CD14-positive monocyte (primary cell): ENCODE measurements at regions not wholly inside any gene's neighbourhood (a gene's known extent, or its start where the extent isn't known, plus 50 kb on each side); places are given as distances from the start of the nearest gene placed in this dataset.

Experiments used
- DNase-seq, 3 donors: peaks; one replicate each; pipeline ENCODE4 v3.0.0-alpha.2; 2011 to 2022
- H2AFZ ChIP-seq: 2 replicates; pipeline ENCODE4 v1.6.0; 2012; ENCODE audit warnings: mild to moderate bottlenecking, low read depth, low read length, inconsistent platforms; ENCODE audit not compliant: insufficient read depth, poor library complexity, severe bottlenecking
- H3K27ac ChIP-seq, 2 donors: 1 replicate in 1 of 2; 2 replicates in 1 of 2; pipeline ENCODE4 v1.5.1; 2012 to 2013; ENCODE audit warnings: low read length in 2 of 2, control low read depth in 1 of 2, inconsistent platforms in 1 of 2, low read depth in 1 of 2, mild to moderate bottlenecking in 1 of 2
- H3K27me3 ChIP-seq, 2 donors: one replicate each; pipeline versions ENCODE4 v1.6.0 to v1.6.1; 2011 to 2013; ENCODE audit warnings: low read length in 2 of 2; ENCODE audit not compliant: control insufficient read depth in 2 of 2, insufficient read depth in 2 of 2
- H3K36me3 ChIP-seq, 2 donors: replicated peaks in 1 of 2; 1 replicate in 1 of 2; 2 replicates in 1 of 2; pipeline versions ENCODE4 v1.5.1 to v1.6.1; 2012 to 2013; ENCODE audit warnings: low read length in 2 of 2, control low read depth in 1 of 2, inconsistent platforms in 1 of 2, mild to moderate bottlenecking in 1 of 2; ENCODE audit not compliant: insufficient read depth in 2 of 2, control insufficient read depth in 1 of 2
- H3K4me1 ChIP-seq, 2 donors: 1 replicate in 1 of 2; 2 replicates in 1 of 2; pipeline versions ENCODE4 v1.5.1 to v1.6.1; 2012 to 2013; ENCODE audit warnings: low read length in 2 of 2, control low read depth in 1 of 2, inconsistent platforms in 1 of 2, mild to moderate bottlenecking in 1 of 2, moderate library complexity in 1 of 2; ENCODE audit not compliant: insufficient read depth in 2 of 2, control insufficient read depth in 1 of 2
- H3K4me2 ChIP-seq: replicated peaks from 2 replicates; pipeline ENCODE3; 2012; ENCODE audit warnings: low read length, moderate library complexity, mild to moderate bottlenecking; ENCODE audit not compliant: poor library complexity, severe bottlenecking; ENCODE audit errors: extremely low read depth
- H3K4me3 ChIP-seq, 3 experiments: fragments of 200-600 bp in 1 of 3; sonication (generic) in 1 of 3; replicated peaks in 1 of 3; 1 replicate in 2 of 3; 2 replicates in 1 of 3; pipeline ENCODE4 v1.5.1; 2011 to 2013; ENCODE audit warnings: low read length in 3 of 3, mild to moderate bottlenecking in 3 of 3, control low read depth in 2 of 3, low read depth in 2 of 3, inconsistent platforms in 1 of 3, moderate library complexity in 1 of 3
- H3K79me2 ChIP-seq: 2 replicates; pipeline ENCODE4 v1.6.0; 2012; ENCODE audit warnings: mild to moderate bottlenecking, control low read depth, inconsistent platforms, low read length, moderate library complexity; ENCODE audit not compliant: insufficient read depth
- H3K9ac ChIP-seq: 2 replicates; pipeline ENCODE4 v1.6.0; 2017; ENCODE audit warnings: low read length, mild to moderate bottlenecking; ENCODE audit not compliant: insufficient read depth, poor library complexity, severe bottlenecking
- H3K9me3 ChIP-seq, 2 donors: replicated peaks in 1 of 2; 1 replicate in 1 of 2; 2 replicates in 1 of 2; pipeline versions ENCODE4 v1.5.1 to v1.6.1; 2012 to 2013; ENCODE audit warnings: low read length in 2 of 2, control low read depth in 1 of 2; ENCODE audit not compliant: control insufficient read depth in 1 of 2, insufficient read depth in 1 of 2
- H4K20me1 ChIP-seq: 2 replicates; pipeline ENCODE4 v1.6.0; 2012; ENCODE audit warnings: mild to moderate bottlenecking, low read length, control low read depth, moderate library complexity; ENCODE audit not compliant: insufficient read depth
- H3K27ac Mint-ChIP-seq, 7 donors: one replicate each; pipeline ENCODE4 v1.8.0; 2020; ENCODE audit warnings: mild to moderate bottlenecking in 7 of 7, mixed read lengths in 7 of 7, moderate library complexity in 6 of 7, inconsistent platforms in 2 of 7
- H3K27me3 Mint-ChIP-seq, 3 donors: one replicate each; pipeline ENCODE4 v1.8.0; 2021 to 2022; ENCODE audit warnings: low read depth in 3 of 3, mild to moderate bottlenecking in 3 of 3, mixed read lengths in 3 of 3, moderate library complexity in 3 of 3, inconsistent platforms in 1 of 3
- H3K36me3 Mint-ChIP-seq, 2 donors: one replicate each; pipeline ENCODE4 v1.8.0; 2020; ENCODE audit warnings: mixed read lengths in 2 of 2, inconsistent platforms in 1 of 2, mild to moderate bottlenecking in 1 of 2
- H3K4me1 Mint-ChIP-seq: one replicate; pipeline ENCODE4 v1.8.0; 2020; ENCODE audit warnings: mild to moderate bottlenecking, mixed read lengths
- H3K4me3 Mint-ChIP-seq, 2 donors: one replicate each; pipeline ENCODE4 v1.8.0; 2020; ENCODE audit warnings: mild to moderate bottlenecking in 2 of 2, mixed read lengths in 2 of 2, moderate library complexity in 1 of 2
- H3K9me3 Mint-ChIP-seq, 7 donors: one replicate each; pipeline ENCODE4 v1.8.0; 2020 to 2022; ENCODE audit warnings: mixed read lengths in 7 of 7, mild to moderate bottlenecking in 6 of 7, moderate library complexity in 6 of 7, inconsistent platforms in 2 of 7
- CTCF ChIP-seq: fragments of 200-600 bp; IDR thresholded peaks from one replicate; pipeline ENCODE4 v1.8.0; 2022; ENCODE audit warnings: antibody characterized with exemption, mild to moderate bottlenecking
- WGBS: methylation state at CpG from one replicate; pipeline ENCODE4 v1.1.5; 2013; ENCODE audit warnings: missing lambda C conversion rate; ENCODE audit not compliant: insufficient coverage; 5-methylcytosine and 5-hydroxymethylcytosine counted together
- intact Hi-C, 2 donors: fragments of 100-400 bp; cut with micrococcal nuclease; formaldehyde crosslinking; loops; one replicate each; pipeline versions ENCODE4 v1.15.0 to v1.15.1; 2023

GRCh38 chr12:130068741-130069140, 93.5 kb upstream of the FZD10 start:
- no peaks in the 10 kb centered on the region for H3K4me1 Mint-ChIP-seq
- H3K27ac Mint-ChIP-seq = no peak overlapping the region
- H3K9ac ChIP-seq = no peak overlapping the region
- intact Hi-C loops = no loop called here
- H3K36me3 Mint-ChIP-seq = no peaks in the 10 kb centered on the region
- peaks cover 2 to 22% (median 6%) of the 10 kb centered on the region in 7 donors for H3K9me3 Mint-ChIP-seq
- H3K36me3 ChIP-seq = no peaks in the 10 kb centered on the region
- no peak overlapping the region for H3K4me3 Mint-ChIP-seq
- H3K27me3 ChIP-seq = no peaks in the 10 kb centered on the region
- no peak overlapping the region for H3K4me3 ChIP-seq
- no peak for TF ChIP-seq CTCF
- H2AFZ ChIP-seq = no peak overlapping the region
- DNase-seq = no peak
- H3K27ac ChIP-seq = no peak overlapping the region
- no peaks in the 10 kb centered on the region for H3K4me1 ChIP-seq
- WGBS = 96% methylated on average over 8 of the region's 11 CpGs
- no peaks in the 10 kb centered on the region for H4K20me1 ChIP-seq
- no peaks in the 10 kb centered on the region for H3K79me2 ChIP-seq
- no peaks in the 10 kb centered on the region for H3K27me3 Mint-ChIP-seq
- no peak overlapping the region for H3K4me2 ChIP-seq
- H3K9me3 ChIP-seq = peaks cover 0 to 18% of the 10 kb centered on the region in 2 donors

GRCh38 chr12:130070126-130070611, 92.1 kb upstream of the FZD10 start:
- no peak overlapping the region for H2AFZ ChIP-seq
- H3K9ac ChIP-seq = no peak overlapping the region
- no peak overlapping the region for H3K4me3 ChIP-seq
- no peak overlapping the region for H3K27ac ChIP-seq
- 69% methylated on average over 21 of the region's 21 CpGs for WGBS
- H3K36me3 ChIP-seq = no peaks in the 10 kb centered on the region
- intact Hi-C loops = no loop called here
- H4K20me1 ChIP-seq = no peaks in the 10 kb centered on the region
- Mint-ChIP-seq H3K9me3 (peaks cover 0 to 20% (median 5%) of the 10 kb centered on the region in 7 donors), H3K4me3 (no peak overlapping the region), H3K4me1 (no peaks in the 10 kb centered on the region), H3K27me3 (no peaks in the 10 kb centered on the region), H3K27ac (peak overlapping the region in 1 of 7 donors; percentile 28), H3K36me3 (no peaks in the 10 kb centered on the region)
- H3K79me2 ChIP-seq = no peaks in the 10 kb centered on the region
- no peak for DNase-seq
- H3K4me2 ChIP-seq = no peak overlapping the region
- peaks cover 0 to 11% of the 10 kb centered on the region in 2 donors for H3K9me3 ChIP-seq
- no peak for TF ChIP-seq CTCF
- no peaks in the 10 kb centered on the region for H3K27me3 ChIP-seq
- H3K4me1 ChIP-seq = no peaks in the 10 kb centered on the region
